ENCODE measurements at regions not wholly inside any gene's neighbourhood (a gene's known extent, or its start where the extent isn't known, plus 50 kb on each side); places are given as distances from the start of the nearest gene placed in this dataset.
"Not testable (repeated sequence)": the region's sequence is repeated elsewhere in the genome, so short reads cannot be mapped to it uniquely, and the experiment has no call there.

- DNase-seq (ENCODE audit: extremely low read depth, low read depth, low spot score) = no peak
Measured at GRCh38 chr5:56632199-56632598, 183.2 kb upstream of the MAP3K1 start.

- DNase-seq (ENCODE audit: extremely low read depth, low read depth, low spot score) = no peak
Measured at GRCh38 chr5:56631719-56632118, 183.6 kb upstream of the MAP3K1 start.

- DNase-seq (ENCODE audit: extremely low read depth, low read depth, low spot score) = not testable (repeated sequence)
Measured at GRCh38 chr5:56628616-56629015, 186.7 kb upstream of the MAP3K1 start.

- DNase-seq (ENCODE audit: extremely low read depth, low read depth, low spot score) = no peak
Measured at GRCh38 chr5:56625541-56625940, 189.8 kb upstream of the MAP3K1 start.

- no peak for DNase-seq (ENCODE audit: extremely low read depth, low read depth, low spot score)
Measured at GRCh38 chr5:56624751-56625150, 190.6 kb upstream of the MAP3K1 start.

GRCh38 chr5:56622141-56622540 is 193.2 kb upstream of the MAP3K1 start:
- no peak for DNase-seq (ENCODE audit: extremely low read depth, low read depth, low spot score)

- DNase-seq (ENCODE audit: extremely low read depth, low read depth, low spot score) = no peak
Measured at GRCh38 chr5:56620903-56621677, 194.3 kb upstream of the MAP3K1 start.

- no peak for DNase-seq (ENCODE audit: extremely low read depth, low read depth, low spot score)
Measured at GRCh38 chr5:56617998-56618397, 197.4 kb upstream of the MAP3K1 start.

GRCh38 chr5:56616454-56617160 is 198.7 kb upstream of the MAP3K1 start:
- no peak for DNase-seq (ENCODE audit: extremely low read depth, low read depth, low spot score)

- no peak for DNase-seq (ENCODE audit: extremely low read depth, low read depth, low spot score)
Measured at GRCh38 chr5:56615361-56616153, 199.8 kb upstream of the MAP3K1 start.

- DNase-seq (ENCODE audit: extremely low read depth, low read depth, low spot score) = no peak
Measured at GRCh38 chr5:56612759-56613158, 202.6 kb upstream of the MAP3K1 start.

- DNase-seq (ENCODE audit: extremely low read depth, low read depth, low spot score) = no peak
Measured at GRCh38 chr5:56612353-56612752, 203.0 kb upstream of the MAP3K1 start.

- DNase-seq (ENCODE audit: extremely low read depth, low read depth, low spot score) = no peak
Measured at GRCh38 chr5:56610093-56610698, 205.2 kb upstream of the MAP3K1 start.

GRCh38 chr5:56608217-56608925 is 207.0 kb upstream of the MAP3K1 start:
- DNase-seq (ENCODE audit: extremely low read depth, low read depth, low spot score) = no peak

- DNase-seq (ENCODE audit: extremely low read depth, low read depth, low spot score) = no peak
Measured at GRCh38 chr5:56607551-56607950, 207.8 kb upstream of the MAP3K1 start.

- DNase-seq (ENCODE audit: extremely low read depth, low read depth, low spot score) = no peak
Measured at GRCh38 chr5:56607074-56607473, 208.3 kb upstream of the MAP3K1 start.

GRCh38 chr5:56606192-56606591 is 209.2 kb upstream of the MAP3K1 start:
- DNase-seq (ENCODE audit: extremely low read depth, low read depth, low spot score) = no peak

GRCh38 chr5:56605231-56605630 is 210.1 kb upstream of the MAP3K1 start:
- no peak for DNase-seq (ENCODE audit: extremely low read depth, low read depth, low spot score)

GRCh38 chr5:56601641-56602071 is 213.7 kb upstream of the MAP3K1 start:
- DNase-seq (ENCODE audit: extremely low read depth, low read depth, low spot score) = no peak

GRCh38 chr5:56598941-56599340 is 216.4 kb upstream of the MAP3K1 start:
- no peak for DNase-seq (ENCODE audit: extremely low read depth, low read depth, low spot score)
